ENCODE measurements at regions not wholly inside any gene's neighbourhood (a gene's known extent, or its start where the extent isn't known, plus 50 kb on each side); places are given as distances from the start of the nearest gene placed in this dataset.
A peak's percentile ranks its signal among the peaks of the same experiment; 100 is the strongest.

DNA sequence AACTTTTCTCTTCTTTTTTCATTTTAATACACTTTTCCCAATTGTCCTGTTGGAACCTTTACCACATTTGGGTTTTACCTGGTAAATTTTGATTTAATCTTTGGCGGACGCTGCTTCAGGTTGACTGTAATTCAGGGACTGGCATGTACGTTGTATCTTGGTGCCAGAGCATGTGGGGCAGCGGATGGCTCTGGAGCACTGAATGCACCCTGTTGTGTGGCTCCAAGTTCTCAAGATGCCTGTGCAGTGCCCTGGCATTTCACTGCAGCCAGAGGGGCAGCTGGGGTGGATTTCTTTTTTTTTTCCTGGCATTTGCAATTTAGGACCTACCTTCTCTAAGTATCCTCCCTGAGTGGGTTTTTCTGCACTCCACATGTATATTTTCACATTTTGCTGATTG, 242.2 kb downstream of the BLID start:
- Histone ChIP-seq H3K27ac (ENCODE audit: low read depth, low read length) (no peak overlapping the region), H4K20me1 (ENCODE audit: insufficient read depth, low read length) (no peaks in the 10 kb centered on the region), H3K4me3 (ENCODE audit: insufficient read depth, low read length) (no peak overlapping the region), H3K79me2 (ENCODE audit: insufficient read depth, low read length) (no peaks in the 10 kb centered on the region), H3K4me1 (ENCODE audit: insufficient read depth, low read length) (no peaks in the 10 kb centered on the region), H3K9me3 (ENCODE audit: low read depth, low read length) (no peaks in the 10 kb centered on the region), H3K4me2 (ENCODE audit: insufficient read depth, low read length) (no peak overlapping the region), H2AFZ (ENCODE audit: low read length) (no peak overlapping the region), H3K27me3 (ENCODE audit: insufficient read depth, low read length) (no peaks in the 10 kb centered on the region), H3K36me3 (ENCODE audit: insufficient read depth, low read length) (no peaks in the 10 kb centered on the region)
- TF ChIP-seq, protein P1, sequence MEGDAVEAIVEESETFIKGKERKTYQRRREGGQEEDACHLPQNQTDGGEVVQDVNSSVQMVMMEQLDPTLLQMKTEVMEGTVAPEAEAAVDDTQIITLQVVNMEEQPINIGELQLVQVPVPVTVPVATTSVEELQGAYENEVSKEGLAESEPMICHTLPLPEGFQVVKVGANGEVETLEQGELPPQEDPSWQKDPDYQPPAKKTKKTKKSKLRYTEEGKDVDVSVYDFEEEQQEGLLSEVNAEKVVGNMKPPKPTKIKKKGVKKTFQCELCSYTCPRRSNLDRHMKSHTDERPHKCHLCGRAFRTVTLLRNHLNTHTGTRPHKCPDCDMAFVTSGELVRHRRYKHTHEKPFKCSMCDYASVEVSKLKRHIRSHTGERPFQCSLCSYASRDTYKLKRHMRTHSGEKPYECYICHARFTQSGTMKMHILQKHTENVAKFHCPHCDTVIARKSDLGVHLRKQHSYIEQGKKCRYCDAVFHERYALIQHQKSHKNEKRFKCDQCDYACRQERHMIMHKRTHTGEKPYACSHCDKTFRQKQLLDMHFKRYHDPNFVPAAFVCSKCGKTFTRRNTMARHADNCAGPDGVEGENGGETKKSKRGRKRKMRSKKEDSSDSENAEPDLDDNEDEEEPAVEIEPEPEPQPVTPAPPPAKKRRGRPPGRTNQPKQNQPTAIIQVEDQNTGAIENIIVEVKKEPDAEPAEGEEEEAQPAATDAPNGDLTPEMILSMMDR (IDR thresholded peaks at IDR 0.05; ENCODE audit: extremely low read depth, low read depth, low read length) = no peak
- DNase-seq (ENCODE audit: insufficient read length, low spot score, missing footprints) = no peak

DNA sequence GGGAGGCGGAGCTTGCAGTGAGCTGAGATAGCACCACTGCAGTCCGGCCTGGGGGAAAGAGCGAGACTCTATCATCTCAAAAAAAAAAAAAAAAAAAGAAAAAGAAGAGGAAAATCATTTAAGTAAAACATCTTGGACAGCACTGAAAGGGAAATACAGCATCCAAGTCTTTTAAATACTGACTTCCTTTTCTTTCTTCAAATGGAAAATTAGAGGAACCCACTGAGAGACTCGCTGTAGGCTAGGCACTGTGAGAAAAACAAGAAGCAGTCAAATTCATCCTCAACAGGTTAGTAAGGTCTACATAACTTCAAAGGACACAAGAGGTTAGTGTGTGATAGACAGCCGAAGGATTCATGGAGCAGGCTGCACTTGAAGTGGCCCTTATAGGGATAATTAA, 243.7 kb downstream of the BLID start:
- Histone ChIP-seq H3K27ac (ENCODE audit: low read depth, low read length) (no peak overlapping the region), H3K4me1 (ENCODE audit: insufficient read depth, low read length) (no peaks in the 10 kb centered on the region), H3K27me3 (ENCODE audit: insufficient read depth, low read length) (no peaks in the 10 kb centered on the region), H3K4me3 (ENCODE audit: insufficient read depth, low read length) (no peak overlapping the region), H3K4me2 (ENCODE audit: insufficient read depth, low read length) (no peak overlapping the region), H2AFZ (ENCODE audit: low read length) (no peak overlapping the region), H3K36me3 (ENCODE audit: insufficient read depth, low read length) (no peaks in the 10 kb centered on the region), H3K79me2 (ENCODE audit: insufficient read depth, low read length) (no peaks in the 10 kb centered on the region), H3K9me3 (ENCODE audit: low read depth, low read length) (no peaks in the 10 kb centered on the region), H4K20me1 (ENCODE audit: insufficient read depth, low read length) (no peaks in the 10 kb centered on the region)
- TF ChIP-seq, protein P1 (IDR thresholded peaks at IDR 0.05; ENCODE audit: extremely low read depth, low read depth, low read length) = no peak
- no peak for DNase-seq (ENCODE audit: insufficient read length, low spot score, missing footprints)

DNA sequence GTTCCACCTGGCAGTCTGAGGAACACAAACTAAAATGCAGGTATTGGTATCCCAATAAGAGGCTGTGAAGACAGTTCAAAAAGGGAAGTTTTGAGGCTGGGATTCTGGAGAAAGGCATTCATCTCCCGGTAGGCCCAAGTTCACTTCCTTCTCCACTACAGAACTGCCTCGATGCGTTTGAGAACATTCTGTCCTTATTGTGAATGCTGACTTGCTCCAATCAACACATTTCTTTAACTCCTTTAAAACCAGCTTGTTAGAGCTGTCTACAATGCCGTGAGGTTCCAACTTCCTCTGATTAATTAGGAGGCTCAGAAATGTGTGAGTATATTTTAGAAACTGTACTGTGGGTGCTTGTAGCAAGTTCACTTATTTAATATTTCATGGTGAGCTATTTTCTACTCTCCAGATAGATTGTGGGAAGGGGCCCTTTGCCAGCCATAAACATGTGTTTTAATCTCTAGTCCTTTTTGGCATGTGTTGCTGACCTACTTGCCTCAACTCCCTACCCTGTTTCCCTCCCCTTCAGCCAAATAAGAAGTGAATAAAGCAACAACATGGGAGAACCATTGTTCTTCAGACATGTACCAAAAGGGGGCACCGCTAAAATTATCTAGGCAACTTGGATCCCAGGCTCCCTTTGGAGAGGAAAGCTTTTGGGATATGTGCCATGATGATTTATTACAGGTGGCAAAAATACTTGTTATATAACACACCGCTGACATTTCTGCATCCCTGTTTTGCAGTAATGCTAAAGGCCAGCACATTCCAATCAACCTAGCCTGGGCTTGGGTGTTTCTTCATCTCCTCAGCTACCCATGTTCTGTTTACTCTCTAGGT, 245.6 kb downstream of the BLID start:
- Histone ChIP-seq H3K79me2 (ENCODE audit: insufficient read depth, low read length) (no peaks in the 10 kb centered on the region), H2AFZ (ENCODE audit: low read length) (peak overlapping the region; percentile 82), H3K4me2 (ENCODE audit: insufficient read depth, low read length) (no peak overlapping the region), H3K9me3 (ENCODE audit: low read depth, low read length) (no peaks in the 10 kb centered on the region), H3K36me3 (ENCODE audit: insufficient read depth, low read length) (no peaks in the 10 kb centered on the region), H4K20me1 (ENCODE audit: insufficient read depth, low read length) (no peaks in the 10 kb centered on the region), H3K27me3 (ENCODE audit: insufficient read depth, low read length) (no peaks in the 10 kb centered on the region), H3K4me1 (ENCODE audit: insufficient read depth, low read length) (no peaks in the 10 kb centered on the region), H3K4me3 (ENCODE audit: insufficient read depth, low read length) (no peak overlapping the region), H3K27ac (ENCODE audit: low read depth, low read length) (no peak overlapping the region)
- TF ChIP-seq, protein P1 (IDR thresholded peaks at IDR 0.05; ENCODE audit: extremely low read depth, low read depth, low read length) = peak; percentile 28
- DNase-seq (ENCODE audit: insufficient read length, low spot score, missing footprints) = no peak

DNA sequence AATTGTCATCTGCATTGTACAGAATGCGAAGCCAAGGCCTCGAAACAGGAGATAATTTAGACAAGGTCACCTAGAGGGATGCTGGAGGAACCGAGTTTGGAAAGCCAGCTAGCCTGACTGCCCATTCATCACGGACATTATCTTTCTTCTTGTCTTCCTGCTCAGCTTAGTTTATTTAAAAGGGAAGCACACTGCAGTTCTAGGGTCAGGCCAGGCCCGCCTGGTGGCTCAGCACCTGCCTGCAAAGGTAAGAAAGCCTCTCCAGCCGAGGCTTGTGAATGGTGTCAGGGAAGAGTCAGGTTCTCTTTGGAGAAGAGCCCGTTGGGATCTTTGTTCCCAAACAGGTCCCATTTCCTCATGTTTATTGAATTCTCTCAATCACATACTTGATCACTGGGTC, 246.5 kb downstream of the BLID start:
- H4K20me1 ChIP-seq (ENCODE audit: insufficient read depth, low read length) = no peaks in the 10 kb centered on the region
- no peaks in the 10 kb centered on the region for H3K36me3 ChIP-seq (ENCODE audit: insufficient read depth, low read length)
- H3K4me1 ChIP-seq (ENCODE audit: insufficient read depth, low read length) = no peaks in the 10 kb centered on the region
- H3K4me3 ChIP-seq (ENCODE audit: insufficient read depth, low read length) = no peak overlapping the region
- H3K27ac ChIP-seq (ENCODE audit: low read depth, low read length) = no peak overlapping the region
- H3K9me3 ChIP-seq (ENCODE audit: low read depth, low read length) = no peaks in the 10 kb centered on the region
- no peak overlapping the region for H3K4me2 ChIP-seq (ENCODE audit: insufficient read depth, low read length)
- H3K79me2 ChIP-seq (ENCODE audit: insufficient read depth, low read length) = no peaks in the 10 kb centered on the region
- H2AFZ ChIP-seq (ENCODE audit: low read length) = no peak overlapping the region
- no peaks in the 10 kb centered on the region for H3K27me3 ChIP-seq (ENCODE audit: insufficient read depth, low read length)
- no peak for DNase-seq (ENCODE audit: insufficient read length, low spot score, missing footprints)
- TF ChIP-seq, protein P1 (IDR thresholded peaks at IDR 0.05; ENCODE audit: extremely low read depth, low read depth, low read length) = no peak
